LNCAP (cell line): ENCODE measurements at regions not wholly inside any gene's neighbourhood (a gene's known extent, or its start where the extent isn't known, plus 50 kb on each side); places are given as distances from the start of the nearest gene placed in this dataset.

ENCODE experiments used
- TF ChIP-seq, protein P1 (sequence below): fragments of 450-650 bp; IDR thresholded peaks from 2 replicates; pipeline ENCODE4 v1.5.1; 2017; ENCODE audit warnings: mild to moderate bottlenecking

DNA sequence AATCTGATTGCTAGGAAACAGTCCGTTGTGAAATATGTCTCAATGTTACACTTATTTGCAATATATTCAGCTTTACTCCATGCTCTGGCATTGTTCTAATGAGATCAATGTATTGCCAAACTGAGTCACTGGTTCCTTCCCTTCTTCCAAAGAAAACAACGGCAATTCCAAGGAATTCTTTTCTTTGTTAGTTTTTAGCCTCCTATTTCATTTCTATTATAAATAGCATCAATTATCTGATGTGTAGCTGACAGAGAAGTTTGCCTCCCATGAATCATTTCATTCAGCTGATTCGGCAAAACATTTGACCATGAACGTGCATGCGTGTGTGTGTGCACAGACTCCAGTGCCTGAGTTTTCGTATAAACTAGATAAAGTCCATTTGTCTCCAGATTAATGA lies 346.8 kb downstream of the ETS1 start:
- TF ChIP-seq, protein P1, sequence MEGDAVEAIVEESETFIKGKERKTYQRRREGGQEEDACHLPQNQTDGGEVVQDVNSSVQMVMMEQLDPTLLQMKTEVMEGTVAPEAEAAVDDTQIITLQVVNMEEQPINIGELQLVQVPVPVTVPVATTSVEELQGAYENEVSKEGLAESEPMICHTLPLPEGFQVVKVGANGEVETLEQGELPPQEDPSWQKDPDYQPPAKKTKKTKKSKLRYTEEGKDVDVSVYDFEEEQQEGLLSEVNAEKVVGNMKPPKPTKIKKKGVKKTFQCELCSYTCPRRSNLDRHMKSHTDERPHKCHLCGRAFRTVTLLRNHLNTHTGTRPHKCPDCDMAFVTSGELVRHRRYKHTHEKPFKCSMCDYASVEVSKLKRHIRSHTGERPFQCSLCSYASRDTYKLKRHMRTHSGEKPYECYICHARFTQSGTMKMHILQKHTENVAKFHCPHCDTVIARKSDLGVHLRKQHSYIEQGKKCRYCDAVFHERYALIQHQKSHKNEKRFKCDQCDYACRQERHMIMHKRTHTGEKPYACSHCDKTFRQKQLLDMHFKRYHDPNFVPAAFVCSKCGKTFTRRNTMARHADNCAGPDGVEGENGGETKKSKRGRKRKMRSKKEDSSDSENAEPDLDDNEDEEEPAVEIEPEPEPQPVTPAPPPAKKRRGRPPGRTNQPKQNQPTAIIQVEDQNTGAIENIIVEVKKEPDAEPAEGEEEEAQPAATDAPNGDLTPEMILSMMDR, result no peak

DNA sequence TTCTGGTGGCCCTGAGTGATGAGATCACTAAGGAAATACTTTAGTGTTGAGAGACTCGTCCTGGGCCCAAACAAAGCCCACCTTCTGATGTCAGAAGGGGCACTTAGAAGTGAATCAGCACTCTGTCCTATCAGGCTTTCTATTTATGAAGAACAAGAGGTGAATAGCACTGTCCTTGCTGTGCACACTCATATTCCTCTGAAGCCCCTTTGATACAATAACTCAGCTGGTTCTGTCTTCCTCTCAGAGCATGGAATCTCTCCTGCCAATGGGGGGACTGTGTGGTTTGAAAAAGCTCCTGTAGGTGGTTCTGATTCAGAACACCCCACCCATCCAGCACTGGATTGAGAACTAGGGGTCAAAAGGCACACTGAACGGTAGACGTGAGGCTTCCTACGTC lies 348.1 kb downstream of the ETS1 start:
- TF ChIP-seq, protein P1, result no peak

DNA sequence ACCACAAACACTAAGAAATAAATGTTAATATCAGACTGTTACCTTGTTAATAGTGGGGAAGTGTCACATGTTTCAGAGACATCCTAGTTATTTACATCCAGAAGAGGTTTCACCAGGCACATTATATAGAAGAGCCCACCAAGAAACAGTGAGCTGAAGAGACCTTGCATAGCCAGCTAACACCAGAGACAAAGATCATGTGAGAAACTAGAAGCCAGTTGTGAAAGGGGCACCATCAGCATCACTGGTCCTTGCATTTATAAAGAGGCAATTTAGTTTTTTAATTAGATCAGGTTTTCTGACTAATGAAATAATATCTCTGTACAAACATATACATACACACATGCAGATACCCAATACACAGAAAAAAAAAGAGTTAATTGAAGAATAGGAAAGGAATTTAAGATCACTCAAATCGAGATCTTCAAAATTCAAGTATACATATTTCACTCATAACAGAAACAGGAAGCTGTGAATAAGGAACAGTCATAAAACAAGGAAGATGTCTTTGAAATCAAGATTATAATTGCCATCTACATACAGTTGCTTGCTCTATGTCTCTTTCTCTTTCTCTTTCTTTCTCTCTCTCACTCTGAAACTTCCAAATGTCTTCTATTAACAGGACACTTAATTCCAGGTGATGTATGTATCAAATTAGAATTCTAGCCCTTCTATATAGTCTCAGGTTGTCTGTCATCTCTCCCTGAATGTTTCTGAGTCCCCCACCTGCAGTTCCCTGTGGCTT lies 348.7 kb downstream of the ETS1 start:
- TF ChIP-seq, protein P1, result no peak

DNA sequence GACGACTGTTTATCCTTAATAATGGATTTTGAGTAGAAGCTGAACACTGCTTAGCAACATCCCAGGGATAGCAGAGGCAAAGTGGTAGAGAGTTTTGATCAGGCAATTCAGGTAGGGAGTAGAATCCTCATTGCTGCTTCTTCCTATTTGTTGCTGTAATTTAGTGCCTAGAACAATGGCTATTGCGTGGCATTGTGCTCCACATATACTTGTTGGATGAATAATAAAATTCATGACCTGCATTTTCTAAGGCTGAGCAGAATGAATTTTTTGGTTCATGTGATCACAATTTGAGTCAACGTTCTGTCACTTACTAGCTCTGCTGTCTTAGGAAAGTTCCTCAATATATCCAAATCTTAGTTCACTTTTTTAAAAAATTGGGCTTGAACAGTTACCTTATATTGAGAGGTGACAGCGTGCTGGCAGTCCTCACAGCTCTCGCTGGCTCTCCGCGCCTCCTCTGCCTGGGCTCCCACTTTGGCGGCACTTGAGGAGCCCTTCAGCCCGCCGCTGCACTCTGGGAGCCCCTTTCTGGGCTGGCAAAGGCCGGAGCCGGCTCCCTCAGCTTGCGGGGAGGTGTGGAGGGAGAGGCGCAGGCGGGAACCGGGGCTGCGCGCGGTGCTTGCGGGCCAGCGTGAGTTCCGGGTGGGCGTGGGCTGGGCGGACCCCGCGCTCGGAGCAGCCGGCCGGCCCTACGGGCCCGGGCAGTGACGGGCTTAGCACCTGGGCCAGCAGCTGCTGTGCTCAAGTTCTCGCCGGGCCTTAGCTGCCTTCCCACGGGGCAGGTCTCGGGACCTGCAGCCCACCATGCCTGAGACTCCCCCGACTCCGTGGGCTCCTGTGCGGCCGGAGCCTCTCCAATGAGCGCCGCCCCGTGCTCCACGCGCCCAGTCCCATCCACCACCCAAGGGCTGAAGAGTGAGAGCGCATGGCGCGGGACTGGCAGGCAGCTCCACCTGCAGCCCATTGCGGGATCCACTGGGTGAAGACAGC lies 350.6 kb downstream of the ETS1 start:
- TF ChIP-seq, protein P1, result no peak

DNA sequence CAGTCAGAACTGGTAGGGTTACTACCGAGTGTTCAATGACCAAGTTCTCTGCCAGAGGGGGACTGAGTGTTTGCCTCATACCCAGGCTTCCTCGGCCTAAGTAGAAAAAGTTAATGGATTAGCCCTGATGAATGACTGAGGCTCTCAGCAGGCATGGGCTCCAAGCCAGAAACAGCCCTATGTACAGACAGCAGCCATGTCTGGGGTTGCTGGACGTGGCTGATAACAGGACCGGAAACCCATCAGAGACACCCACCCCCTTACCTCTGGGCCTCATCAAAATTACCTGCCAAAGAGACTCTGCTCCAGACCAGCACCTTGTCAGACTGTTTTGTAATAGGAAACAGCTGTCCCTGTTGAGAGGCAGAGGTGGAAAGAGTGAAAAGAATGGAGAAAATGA lies 351.4 kb downstream of the ETS1 start:
- TF ChIP-seq, protein P1, result no peak

DNA sequence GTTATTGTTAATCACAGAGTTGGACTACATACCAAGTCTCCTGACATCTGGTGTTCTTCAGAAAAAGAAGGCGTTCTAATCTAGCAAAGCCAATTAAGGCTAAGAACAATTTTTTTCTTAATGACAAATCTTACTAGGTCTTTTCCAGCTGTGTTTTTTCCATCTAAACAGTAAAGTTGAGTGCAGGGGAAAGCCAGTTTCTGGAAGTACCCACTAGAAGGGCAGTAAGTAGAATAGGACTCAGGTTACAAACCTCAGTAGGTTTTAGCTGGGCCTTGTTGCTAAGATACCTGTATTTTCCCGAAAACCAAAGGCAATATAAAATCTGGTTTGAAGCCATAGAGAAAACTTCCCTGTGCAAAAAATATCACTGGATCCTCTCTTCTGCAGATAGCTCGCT lies 351.9 kb downstream of the ETS1 start:
- TF ChIP-seq, protein P1, result no peak

DNA sequence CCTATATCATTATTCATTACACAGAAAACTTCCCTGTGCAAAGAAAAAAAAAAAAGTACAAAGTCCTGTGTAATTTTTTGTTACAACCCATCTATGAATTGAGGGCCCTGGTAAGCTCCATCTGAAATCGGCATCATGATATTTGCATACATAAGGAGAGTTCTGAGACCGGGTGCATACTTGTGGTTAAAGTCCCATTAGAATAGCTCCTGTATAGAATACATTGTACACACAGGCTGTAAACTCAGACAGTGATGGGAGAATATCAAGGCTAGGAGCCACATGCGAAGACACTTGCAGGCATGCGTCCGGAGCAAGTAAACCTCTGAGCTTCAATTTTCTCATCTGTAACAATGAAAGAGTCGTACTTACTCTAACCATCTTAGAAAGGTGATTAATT lies 353.2 kb downstream of the ETS1 start:
- TF ChIP-seq, protein P1, result no peak
